CD4-positive, CD25-positive, alpha-beta regulatory T cell (primary cell): ENCODE measurements at regions not wholly inside any gene's neighbourhood (a gene's known extent, or its start where the extent isn't known, plus 50 kb on each side); places are given as distances from the start of the nearest gene placed in this dataset.

Experiments
- ATAC-seq, 2 donors: fragments of 150-1000 bp; cut with Tn5 transposase; one replicate each; pipeline ENCODE4 v1.10.0; 2021; ENCODE audit warnings: low read depth in 2 of 2, moderate number of reproducible peaks in 2 of 2, moderate library complexity in 1 of 2
- DNase-seq, 3 donors: peaks; one replicate each; pipeline versions ENCODE4 v3.0.0 to v3.0.0-alpha.2; 2012 to 2022; ENCODE audit warnings: mixed read lengths in 1 of 3
- H3K27ac ChIP-seq: one replicate; pipeline ENCODE4 v1.7.0; 2013; ENCODE audit warnings: mild to moderate bottlenecking, low read length; ENCODE audit not compliant: insufficient read depth, poor library complexity, severe bottlenecking
- H3K27me3 ChIP-seq: one replicate; pipeline ENCODE4 v1.7.0; 2013; ENCODE audit warnings: low read length; ENCODE audit not compliant: control insufficient read depth, insufficient read depth
- H3K36me3 ChIP-seq: one replicate; pipeline ENCODE4 v1.7.0; 2013; ENCODE audit warnings: mild to moderate bottlenecking, low read length, moderate library complexity; ENCODE audit not compliant: control insufficient read depth, insufficient read depth
- H3K4me1 ChIP-seq: 2 replicates; pipeline ENCODE4 v1.7.0; 2013; ENCODE audit warnings: mild to moderate bottlenecking, low read length; ENCODE audit not compliant: insufficient read depth, control insufficient read depth, poor library complexity, severe bottlenecking
- H3K4me3 ChIP-seq: one replicate; pipeline ENCODE4 v1.7.0; 2013; ENCODE audit warnings: low read depth, mild to moderate bottlenecking, low read length, moderate library complexity
- H3K9me3 ChIP-seq, 2 experiments: 1 replicate in 1 of 2; 2 replicates in 1 of 2; pipeline ENCODE4 v1.7.0; 2013; ENCODE audit warnings: low read length in 2 of 2, mild to moderate bottlenecking in 1 of 2, moderate library complexity in 1 of 2; ENCODE audit not compliant: control insufficient read depth in 2 of 2
- H3K27ac Mint-ChIP-seq, 3 donors: one replicate each; pipeline ENCODE4 v1.8.0; 2020 to 2022; ENCODE audit warnings: mild to moderate bottlenecking in 3 of 3, mixed read lengths in 3 of 3, moderate library complexity in 2 of 3
- H3K27me3 Mint-ChIP-seq: one replicate; pipeline ENCODE4 v1.8.0; 2022; ENCODE audit warnings: mild to moderate bottlenecking, mixed read lengths
- H3K36me3 Mint-ChIP-seq: one replicate; pipeline ENCODE4 v1.8.0; 2020; ENCODE audit warnings: mixed read lengths
- H3K4me1 Mint-ChIP-seq, 4 donors: one replicate each; pipeline ENCODE4 v1.8.0; 2020 to 2022; ENCODE audit warnings: mixed read lengths in 4 of 4, mild to moderate bottlenecking in 1 of 4
- H3K4me3 Mint-ChIP-seq, 4 donors: one replicate each; pipeline ENCODE4 v1.8.0; 2020 to 2022; ENCODE audit warnings: mild to moderate bottlenecking in 4 of 4, mixed read lengths in 4 of 4, moderate library complexity in 3 of 4
- H3K9me3 Mint-ChIP-seq, 7 donors: one replicate each; pipeline ENCODE4 v1.8.0; 2020 to 2022; ENCODE audit warnings: mixed read lengths in 7 of 7, mild to moderate bottlenecking in 3 of 7, moderate library complexity in 2 of 7

DNA sequence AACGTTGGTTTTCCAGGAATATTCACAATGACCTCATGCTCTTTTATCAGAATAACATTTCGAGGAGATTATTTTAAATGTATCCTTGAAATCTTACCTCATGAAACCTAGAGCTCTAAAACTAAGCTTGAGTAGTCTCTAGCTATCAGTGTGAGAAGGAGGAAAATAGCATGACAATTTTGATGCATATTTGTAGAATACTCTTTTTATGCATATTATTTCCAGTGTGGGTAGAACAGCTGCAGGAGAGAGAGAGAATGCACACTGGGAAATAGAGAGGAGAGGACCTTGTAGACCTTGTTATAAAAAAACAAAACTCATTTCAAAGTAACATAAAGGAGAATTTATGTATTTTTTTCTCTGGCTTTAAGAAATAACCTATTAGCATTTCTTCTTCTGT, 71.1 kb upstream of the VGLL2 start:
- Mint-ChIP-seq H3K4me3 (no peak overlapping the region), H3K27ac (no peak overlapping the region), H3K4me1 (no peaks in the 10 kb centered on the region), H3K27me3 (peaks cover 5% of the 10 kb centered on the region), H3K9me3 (peaks cover 0 to 6% (median 2%) of the 10 kb centered on the region in 7 donors), H3K36me3 (no peaks in the 10 kb centered on the region)
- Histone ChIP-seq H3K4me1 (no peaks in the 10 kb centered on the region), H3K9me3 (no peaks in the 10 kb centered on the region), H3K27ac (no peak overlapping the region), H3K27me3 (no peaks in the 10 kb centered on the region), H3K36me3 (no peaks in the 10 kb centered on the region), H3K4me3 (no peak overlapping the region)
- DNase-seq = no peak
- ATAC-seq = no peak

DNA sequence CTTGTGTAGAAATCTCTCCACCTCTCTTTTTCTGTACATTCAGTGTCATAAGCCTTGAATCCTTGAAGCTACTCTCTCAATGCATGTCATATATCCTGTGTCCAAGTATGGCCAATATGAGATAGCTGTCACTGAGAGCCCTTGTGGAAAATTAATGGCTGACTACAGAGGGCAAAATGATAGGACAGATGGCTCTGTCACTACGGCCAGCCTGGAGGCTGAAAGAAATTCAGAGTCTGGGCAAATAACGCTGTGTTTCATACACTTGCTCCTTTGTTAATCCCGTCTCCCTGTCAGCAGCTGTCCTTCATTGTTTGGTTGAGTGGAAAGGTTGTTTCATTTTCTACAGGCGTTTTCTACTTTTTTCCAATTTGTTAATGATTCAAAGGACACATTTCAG, 70.4 kb upstream of the VGLL2 start:
- Mint-ChIP-seq H3K27me3 (peaks cover 5% of the 10 kb centered on the region), H3K4me3 (no peak overlapping the region), H3K4me1 (no peaks in the 10 kb centered on the region), H3K36me3 (no peaks in the 10 kb centered on the region), H3K27ac (no peak overlapping the region), H3K9me3 (peaks cover 0 to 6% (median 2%) of the 10 kb centered on the region in 7 donors)
- no peaks in the 10 kb centered on the region for H3K9me3 ChIP-seq
- no peak overlapping the region for H3K27ac ChIP-seq
- no peaks in the 10 kb centered on the region for H3K4me1 ChIP-seq
- H3K36me3 ChIP-seq = no peaks in the 10 kb centered on the region
- no peak overlapping the region for H3K4me3 ChIP-seq
- H3K27me3 ChIP-seq = no peaks in the 10 kb centered on the region
- DNase-seq (no peak), ATAC-seq (no peak)

- Mint-ChIP-seq H3K36me3 (no peaks in the 10 kb centered on the region), H3K27me3 (peaks cover 5% of the 10 kb centered on the region), H3K4me1 (no peaks in the 10 kb centered on the region), H3K27ac (no peak overlapping the region), H3K9me3 (peaks cover 0 to 6% (median 2%) of the 10 kb centered on the region in 7 donors), H3K4me3 (no peak overlapping the region)
- no peak for DNase-seq
- H3K27ac ChIP-seq = no peak overlapping the region
- no peaks in the 10 kb centered on the region for H3K9me3 ChIP-seq
- H3K4me1 ChIP-seq = no peaks in the 10 kb centered on the region
- H3K36me3 ChIP-seq = no peaks in the 10 kb centered on the region
- H3K4me3 ChIP-seq = no peak overlapping the region
- H3K27me3 ChIP-seq = no peaks in the 10 kb centered on the region
- no peak for ATAC-seq
These were observed 69.6 kb upstream of the VGLL2 start for GRCh38 chr6:117195728-117196127.

DNA sequence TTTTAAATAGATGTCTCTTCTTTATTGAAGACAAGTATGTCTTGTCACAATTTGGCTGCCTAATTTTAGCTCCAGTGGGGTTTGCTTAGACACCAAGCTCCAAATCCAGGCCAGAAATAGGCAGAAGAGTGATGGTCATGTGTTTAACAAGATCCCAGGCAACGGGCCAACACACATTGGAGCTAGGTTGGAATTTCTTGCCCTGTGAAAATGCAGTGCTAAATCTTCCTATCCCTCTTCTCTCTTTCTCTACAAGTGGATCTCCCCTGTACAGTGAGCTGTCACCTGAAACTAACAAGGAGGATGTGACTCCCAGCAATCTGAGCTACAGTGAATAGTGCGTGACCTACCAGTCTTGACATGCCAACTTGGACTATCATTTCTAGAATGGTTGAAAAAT, 65.3 kb upstream of the VGLL2 start:
- H3K36me3 ChIP-seq = no peaks in the 10 kb centered on the region
- no peak overlapping the region for H3K27ac ChIP-seq
- Mint-ChIP-seq H3K36me3 (no peaks in the 10 kb centered on the region), H3K4me3 (no peak overlapping the region), H3K27me3 (no peaks in the 10 kb centered on the region), H3K9me3 (peaks cover 0 to 5% (median 0%) of the 10 kb centered on the region in 7 donors), H3K27ac (no peak overlapping the region), H3K4me1 (no peaks in the 10 kb centered on the region)
- H3K4me1 ChIP-seq = no peaks in the 10 kb centered on the region
- no peaks in the 10 kb centered on the region for H3K27me3 ChIP-seq
- no peaks in the 10 kb centered on the region for H3K9me3 ChIP-seq
- H3K4me3 ChIP-seq = no peak overlapping the region
- DNase-seq = no peak
- no peak for ATAC-seq

- ATAC-seq = no peak
- Histone ChIP-seq H3K36me3 (no peaks in the 10 kb centered on the region), H3K27me3 (no peaks in the 10 kb centered on the region), H3K9me3 (no peaks in the 10 kb centered on the region), H3K4me1 (no peaks in the 10 kb centered on the region), H3K27ac (no peak overlapping the region), H3K4me3 (no peak overlapping the region)
- no peaks in the 10 kb centered on the region for H3K27me3 Mint-ChIP-seq
- H3K4me3 Mint-ChIP-seq = no peak overlapping the region
- no peaks in the 10 kb centered on the region for H3K4me1 Mint-ChIP-seq
- no peak for DNase-seq
- H3K9me3 Mint-ChIP-seq = peaks cover 0 to 7% (median 0%) of the 10 kb centered on the region in 7 donors
- H3K27ac Mint-ChIP-seq = no peak overlapping the region
- H3K36me3 Mint-ChIP-seq = no peaks in the 10 kb centered on the region
These were observed 60.5 kb upstream of the VGLL2 start for GRCh38 chr6:117204903-117205302.

DNA sequence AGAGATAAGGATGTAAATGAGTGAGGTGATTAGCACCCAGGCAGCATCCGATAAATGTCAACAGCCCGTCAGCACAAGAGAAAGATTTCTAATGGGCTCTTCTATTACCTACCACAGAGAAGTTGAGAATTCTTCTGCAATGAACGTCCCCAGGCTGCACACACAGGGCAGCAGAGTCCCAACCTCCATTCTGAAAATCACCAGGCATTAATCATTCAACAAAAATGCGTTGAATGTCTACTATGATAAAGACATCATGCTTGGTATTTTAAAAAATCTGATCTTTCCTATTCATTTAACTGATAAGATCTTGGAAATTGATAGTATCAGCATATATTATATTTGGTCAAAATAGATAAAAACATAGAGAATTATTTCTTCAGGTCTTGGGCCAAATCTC, 59.5 kb upstream of the VGLL2 start:
- no peak for DNase-seq
- Mint-ChIP-seq H3K27me3 (no peaks in the 10 kb centered on the region), H3K27ac (no peak overlapping the region), H3K4me3 (no peak overlapping the region), H3K4me1 (no peaks in the 10 kb centered on the region), H3K36me3 (no peaks in the 10 kb centered on the region), H3K9me3 (peaks cover 0 to 7% (median 0%) of the 10 kb centered on the region in 7 donors)
- no peak for ATAC-seq
- Histone ChIP-seq H3K27me3 (no peaks in the 10 kb centered on the region), H3K9me3 (no peaks in the 10 kb centered on the region), H3K36me3 (no peaks in the 10 kb centered on the region), H3K4me1 (no peaks in the 10 kb centered on the region), H3K27ac (no peak overlapping the region), H3K4me3 (no peak overlapping the region)

GRCh38 chr6:117206522-117206921, 58.8 kb upstream of the VGLL2 start:
- Mint-ChIP-seq H3K4me1 (no peaks in the 10 kb centered on the region), H3K36me3 (no peaks in the 10 kb centered on the region), H3K27me3 (no peaks in the 10 kb centered on the region), H3K9me3 (peaks cover 0 to 7% (median 1%) of the 10 kb centered on the region in 7 donors), H3K4me3 (no peak overlapping the region), H3K27ac (no peak overlapping the region)
- no peaks in the 10 kb centered on the region for H3K27me3 ChIP-seq
- H3K27ac ChIP-seq = no peak overlapping the region
- ATAC-seq (no peak), DNase-seq (no peak)
- H3K36me3 ChIP-seq = no peaks in the 10 kb centered on the region
- no peaks in the 10 kb centered on the region for H3K4me1 ChIP-seq
- H3K4me3 ChIP-seq = no peak overlapping the region
- no peaks in the 10 kb centered on the region for H3K9me3 ChIP-seq

DNA sequence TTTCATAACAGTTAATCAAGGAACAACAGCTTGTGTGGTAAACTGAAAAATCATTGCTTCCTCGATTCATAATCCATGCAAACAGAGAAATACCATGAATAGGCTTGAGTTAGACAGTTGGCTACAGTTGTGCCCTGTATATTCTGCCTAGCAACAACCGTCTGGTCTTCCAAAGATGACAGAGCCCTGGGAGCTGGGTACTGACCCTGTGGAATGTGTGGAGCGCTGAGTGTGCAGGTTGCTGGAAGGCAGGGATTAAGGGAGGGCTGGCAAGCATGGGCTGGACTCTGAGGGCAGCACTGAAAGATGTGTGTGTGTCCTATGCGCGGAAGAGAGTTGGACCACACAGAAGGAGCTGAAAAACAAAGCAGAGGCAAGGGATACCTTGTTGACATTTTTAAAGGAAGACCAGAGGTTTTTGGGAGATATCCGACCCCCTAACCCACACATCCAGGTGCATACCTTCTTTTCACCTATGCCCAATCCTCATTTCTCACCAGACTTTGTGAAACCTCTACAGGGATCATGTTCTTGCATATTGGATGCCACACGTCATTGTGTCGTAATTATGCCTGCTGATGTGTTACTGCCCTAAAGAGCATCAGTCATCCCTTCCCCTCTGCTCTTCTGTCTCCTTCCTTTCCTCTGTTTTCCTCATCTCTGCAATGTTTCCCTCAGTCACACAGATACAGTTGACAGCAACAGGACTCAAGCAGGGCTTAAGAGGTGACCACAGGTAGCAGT, 58.2 kb upstream of the VGLL2 start:
- no peak overlapping the region for H3K27ac ChIP-seq
- Mint-ChIP-seq H3K36me3 (no peaks in the 10 kb centered on the region), H3K4me1 (no peaks in the 10 kb centered on the region), H3K27me3 (no peaks in the 10 kb centered on the region), H3K4me3 (no peak overlapping the region), H3K27ac (no peak overlapping the region), H3K9me3 (peaks cover 0 to 8% (median 2%) of the 10 kb centered on the region in 7 donors)
- DNase-seq = no peak
- no peaks in the 10 kb centered on the region for H3K4me1 ChIP-seq
- no peak overlapping the region for H3K4me3 ChIP-seq
- ATAC-seq = no peak
- no peaks in the 10 kb centered on the region for H3K9me3 ChIP-seq
- H3K36me3 ChIP-seq = no peaks in the 10 kb centered on the region
- H3K27me3 ChIP-seq = no peaks in the 10 kb centered on the region
